HUES48 (cell line): ENCODE measurements at regions not wholly inside any gene's neighbourhood (a gene's known extent, or its start where the extent isn't known, plus 50 kb on each side); places are given as distances from the start of the nearest gene placed in this dataset.
A peak's percentile ranks its signal among the peaks of the same experiment; 100 is the strongest.

Source experiments
- H3K27ac ChIP-seq: one replicate; pipeline ENCODE4 v1.7.0; 2013; ENCODE audit warnings: low read depth, low read length, inconsistent platforms
- H3K27me3 ChIP-seq: 2 replicates; pipeline ENCODE4 v1.6.1; 2013; ENCODE audit warnings: mild to moderate bottlenecking, low read length; ENCODE audit not compliant: control insufficient read depth, insufficient read depth
- H3K36me3 ChIP-seq: 2 replicates; pipeline ENCODE4 v1.6.1; 2013; ENCODE audit warnings: low read length; ENCODE audit not compliant: control insufficient read depth, insufficient read depth
- H3K4me1 ChIP-seq: 2 replicates; pipeline ENCODE4 v1.6.1; 2013; ENCODE audit warnings: mild to moderate bottlenecking, low read length; ENCODE audit not compliant: control insufficient read depth, insufficient read depth
- H3K4me3 ChIP-seq: 2 replicates; pipeline ENCODE4 v1.5.1; 2013; ENCODE audit warnings: mild to moderate bottlenecking, low read depth, low read length
- H3K9ac ChIP-seq: 2 replicates; pipeline ENCODE4 v1.6.1; 2013; ENCODE audit warnings: mild to moderate bottlenecking, low read depth, low read length, moderate library complexity
- H3K9me3 ChIP-seq: 2 replicates; pipeline ENCODE4 v1.6.1; 2013; ENCODE audit warnings: low read length; ENCODE audit not compliant: control insufficient read depth, insufficient read depth

- H3K36me3 ChIP-seq: no peaks in the 10 kb centered on the region
- no peak overlapping the region for H3K4me3 ChIP-seq
- H3K9ac ChIP-seq: no peak overlapping the region
- no peaks in the 10 kb centered on the region for H3K9me3 ChIP-seq
- H3K27ac ChIP-seq: no peak overlapping the region
- no peaks in the 10 kb centered on the region for H3K27me3 ChIP-seq
- no peaks in the 10 kb centered on the region for H3K4me1 ChIP-seq
Observed at GRCh38 chr1:221810406-221810805, 68.5 kb upstream of the DUSP10 start.

GRCh38 chr1:221809091-221810029 lies 67.5 kb upstream of the DUSP10 start:
- no peak overlapping the region for H3K27ac ChIP-seq
- no peaks in the 10 kb centered on the region for H3K36me3 ChIP-seq
- no peak overlapping the region for H3K9ac ChIP-seq
- H3K4me1 ChIP-seq: no peaks in the 10 kb centered on the region
- H3K27me3 ChIP-seq: no peaks in the 10 kb centered on the region
- H3K4me3 ChIP-seq: no peak overlapping the region
- no peaks in the 10 kb centered on the region for H3K9me3 ChIP-seq

- Histone ChIP-seq H3K9ac (no peak overlapping the region), H3K27me3 (no peaks in the 10 kb centered on the region), H3K9me3 (no peaks in the 10 kb centered on the region), H3K27ac (no peak overlapping the region), H3K36me3 (no peaks in the 10 kb centered on the region), H3K4me3 (no peak overlapping the region), H3K4me1 (no peaks in the 10 kb centered on the region)
Observed at GRCh38 chr1:221806984-221807383, 65.1 kb upstream of the DUSP10 start.

GRCh38 chr1:221806236-221806635 lies 64.3 kb upstream of the DUSP10 start:
- Histone ChIP-seq H3K27ac (no peak overlapping the region), H3K36me3 (no peaks in the 10 kb centered on the region), H3K9ac (no peak overlapping the region), H3K4me1 (no peaks in the 10 kb centered on the region), H3K27me3 (no peaks in the 10 kb centered on the region), H3K9me3 (no peaks in the 10 kb centered on the region), H3K4me3 (no peak overlapping the region)

GRCh38 chr1:221805121-221805520 lies 63.2 kb upstream of the DUSP10 start:
- no peak overlapping the region for H3K27ac ChIP-seq
- no peak overlapping the region for H3K4me3 ChIP-seq
- H3K9me3 ChIP-seq: no peaks in the 10 kb centered on the region
- H3K4me1 ChIP-seq: no peaks in the 10 kb centered on the region
- H3K36me3 ChIP-seq: no peaks in the 10 kb centered on the region
- H3K27me3 ChIP-seq: no peaks in the 10 kb centered on the region
- H3K9ac ChIP-seq: no peak overlapping the region

- no peaks in the 10 kb centered on the region for H3K9me3 ChIP-seq
- H3K27ac ChIP-seq: no peak overlapping the region
- H3K9ac ChIP-seq: no peak overlapping the region
- H3K36me3 ChIP-seq: no peaks in the 10 kb centered on the region
- no peak overlapping the region for H3K4me3 ChIP-seq
- H3K4me1 ChIP-seq: no peaks in the 10 kb centered on the region
- H3K27me3 ChIP-seq: no peaks in the 10 kb centered on the region
Observed at GRCh38 chr1:221804303-221804702, 62.4 kb upstream of the DUSP10 start.

GRCh38 chr1:221801773-221802516 lies 60.1 kb upstream of the DUSP10 start:
- Histone ChIP-seq H3K4me1 (no peaks in the 10 kb centered on the region), H3K4me3 (no peak overlapping the region), H3K27ac (peak overlapping the region; percentile 52)

GRCh38 chr1:221801251-221801661 lies 59.4 kb upstream of the DUSP10 start:
- H3K4me3 ChIP-seq: no peak overlapping the region
- no peaks in the 10 kb centered on the region for H3K9me3 ChIP-seq
- H3K9ac ChIP-seq: no peak overlapping the region
- H3K36me3 ChIP-seq: no peaks in the 10 kb centered on the region
- H3K4me1 ChIP-seq: no peaks in the 10 kb centered on the region
- H3K27ac ChIP-seq: no peak overlapping the region
- no peaks in the 10 kb centered on the region for H3K27me3 ChIP-seq

More at GRCh38 chr1:221801773-221802516, 60.1 kb upstream of the DUSP10 start:
- Histone ChIP-seq H3K27me3 (no peaks in the 10 kb centered on the region), H3K9ac (no peak overlapping the region), H3K36me3 (no peaks in the 10 kb centered on the region), H3K9me3 (no peaks in the 10 kb centered on the region)

- H3K27me3 ChIP-seq: no peaks in the 10 kb centered on the region
- no peaks in the 10 kb centered on the region for H3K36me3 ChIP-seq
- no peak overlapping the region for H3K27ac ChIP-seq
- H3K4me3 ChIP-seq: no peak overlapping the region
- no peaks in the 10 kb centered on the region for H3K4me1 ChIP-seq
- no peaks in the 10 kb centered on the region for H3K9me3 ChIP-seq
- no peak overlapping the region for H3K9ac ChIP-seq
Observed at GRCh38 chr1:221800831-221801230, 58.9 kb upstream of the DUSP10 start.

GRCh38 chr1:221797506-221797905 lies 55.6 kb upstream of the DUSP10 start:
- H3K4me1 ChIP-seq: no peaks in the 10 kb centered on the region
- no peaks in the 10 kb centered on the region for H3K27me3 ChIP-seq
- no peak overlapping the region for H3K27ac ChIP-seq
- H3K9me3 ChIP-seq: no peaks in the 10 kb centered on the region
- no peak overlapping the region for H3K4me3 ChIP-seq
- H3K36me3 ChIP-seq: no peaks in the 10 kb centered on the region
- no peak overlapping the region for H3K9ac ChIP-seq

GRCh38 chr1:221796700-221797099 lies 54.8 kb upstream of the DUSP10 start:
- H3K9ac ChIP-seq: no peak overlapping the region
- H3K4me1 ChIP-seq: no peaks in the 10 kb centered on the region
- H3K27ac ChIP-seq: no peak overlapping the region
- no peaks in the 10 kb centered on the region for H3K36me3 ChIP-seq
- H3K4me3 ChIP-seq: no peak overlapping the region
- no peaks in the 10 kb centered on the region for H3K27me3 ChIP-seq
- H3K9me3 ChIP-seq: no peaks in the 10 kb centered on the region
